ENCODE measurements at regions not wholly inside any gene's neighbourhood (a gene's known extent, or its start where the extent isn't known, plus 50 kb on each side); places are given as distances from the start of the nearest gene placed in this dataset.

GRCh38 chr9:108486831-108487230 lies 369.0 kb downstream of the ACTL7B start:
- no peak for DNase-seq (ENCODE audit: low read depth, low spot score)
- Histone ChIP-seq H3K9me3 (replicated peaks; ENCODE audit: control insufficient read depth, insufficient read depth, low read length) (no peaks in the 10 kb centered on the region), H4K20me1 (replicated peaks; ENCODE audit: control insufficient read depth, extremely low read depth, insufficient read depth, low read length) (no peaks in the 10 kb centered on the region), H3K9me1 (replicated peaks; ENCODE audit: control insufficient read depth, extremely low read depth, insufficient read depth, low read length) (no peaks in the 10 kb centered on the region), H3K79me2 (ENCODE audit: control insufficient read depth, insufficient read depth, low read length) (no peaks in the 10 kb centered on the region), H3K9ac (replicated peaks; ENCODE audit: extremely low read depth, insufficient read depth, low read length) (no peak overlapping the region), H3K36me3 (ENCODE audit: control insufficient read depth in 2 of 2, extremely low read depth in 1 of 2, insufficient read depth in 2 of 2, low read length in 2 of 2) (no peaks in the 10 kb centered on the region), H3K4me1 (ENCODE audit: control insufficient read depth, extremely low read depth, insufficient read depth, low read length) (no peaks in the 10 kb centered on the region), H3K27me3 (ENCODE audit: control insufficient read depth in 2 of 2, insufficient read depth in 2 of 2, low read length in 2 of 2) (no peaks in the 10 kb centered on the region), H2AFZ (ENCODE audit: low read depth, low read length) (no peak overlapping the region), H3K4me2 (ENCODE audit: insufficient read depth, low read length) (no peak overlapping the region), H3K27ac (ENCODE audit: insufficient read depth, low read depth, low read length) (no peak overlapping the region), H3K4me3 (replicated peaks in 1 of 3; ENCODE audit: insufficient read depth in 1 of 3, low read depth in 1 of 3, low read length in 3 of 3) (no peak overlapping the region)
- dilution Hi-C loops (cut with MboI; ENCODE audit: extremely low pct_ligation_motif_present, low sequenced_read_pairs) (no loop called here), intact Hi-C loops (cut with micrococcal nuclease) (no loop called here)
- no TSS peak for BruUV-seq (replicated peaks)
- TF ChIP-seq POLR2AphosphoS5 (IDR thresholded peaks at IDR 0.05; ENCODE audit: insufficient read depth, low read depth, low read length): no peak
- TF ChIP-seq POLR2A (IDR thresholded peaks at IDR 0.05; ENCODE audit: low read depth, low read length): no peak
- TF ChIP-seq FOS (IDR thresholded peaks at IDR 0.05; ENCODE audit: borderline replicate concordance, insufficient read depth, low read length): no peak
- no peak for TF ChIP-seq JUN (IDR thresholded peaks at IDR 0.05; ENCODE audit: borderline replicate concordance, insufficient read depth, insufficient read length, low read depth)
- no peak for TF ChIP-seq EZH2 (IDR thresholded peaks at IDR 0.05; ENCODE audit: borderline replicate concordance, low read depth, low read length, severe bottlenecking)
- TF ChIP-seq MYC (IDR thresholded peaks at IDR 0.05; ENCODE audit: low read depth, low read length): no peak
- TF ChIP-seq MAX (IDR thresholded peaks at IDR 0.05; ENCODE audit: insufficient read depth, insufficient read length): no peak
- no peak for TF ChIP-seq CTCF (IDR thresholded peaks at IDR 0.05; ENCODE audit: extremely low read depth in 1 of 2, insufficient read depth in 1 of 2, low read depth in 1 of 2, low read length in 2 of 2)
- no peak for TF ChIP-seq GATA2 (IDR thresholded peaks at IDR 0.05; ENCODE audit: insufficient read depth, insufficient read length, low read depth, low read length)
- ChIA-PET CTCF (interaction anchor here (0.7 kb wide), 1 partner anchor 42 kb away, joined by 4 read pairs; no protein-coding TSS in a partner anchor), POLR2A (no interaction called here)
- no peak for FAIRE-seq

Data from endothelial cell of umbilical vein (primary cell).